Heart left ventricle (tissue), 16 donors: ENCODE measurements at regions not wholly inside any gene's neighbourhood (a gene's known extent, or its start where the extent isn't known, plus 50 kb on each side); places are given as distances from the start of the nearest gene placed in this dataset.

Experiments
- ATAC-seq, 4 donors: fragments of 200-7000 bp; cut with Tn5 transposase; one replicate each; pipeline ENCODE4 v1.9.1; 2020 to 2022; ENCODE audit warnings: moderate library complexity in 4 of 4, mild to moderate bottlenecking in 3 of 4, moderate number of reproducible peaks in 1 of 4
- DNase-seq, 5 donors: peaks; one replicate each; pipeline ENCODE4 v3.0.0-alpha.2; 2020
- H3K27ac ChIP-seq, 12 donors: fragments of 200-600 bp; sonication (generic) in 4 of 12; one replicate each; pipeline versions ENCODE4 v1.5.0 to v1.8.0; 2016 to 2022; ENCODE audit warnings: mild to moderate bottlenecking in 2 of 12
- H3K27me3 ChIP-seq, 9 donors: fragments of 200-600 bp; sonication (generic) in 2 of 9; one replicate each; pipeline versions ENCODE4 v1.5.1 to v1.8.0; 2016 to 2022; ENCODE audit warnings: mild to moderate bottlenecking in 3 of 9
- H3K36me3 ChIP-seq, 9 donors: fragments of 200-600 bp; sonication (generic) in 2 of 9; one replicate each; pipeline versions ENCODE4 v1.5.0 to v1.8.0; 2018 to 2022; ENCODE audit warnings: mild to moderate bottlenecking in 2 of 9
- H3K4me1 ChIP-seq, 12 donors: fragments of 200-600 bp; sonication (generic) in 4 of 12; one replicate each; pipeline versions ENCODE4 v1.5.0 to v1.8.0; 2016 to 2022; ENCODE audit warnings: mild to moderate bottlenecking in 3 of 12
- H3K4me3 ChIP-seq, 12 donors: fragments of 200-600 bp; sonication (generic) in 4 of 12; one replicate each; pipeline versions ENCODE4 v1.5.0 to v1.8.0; 2017 to 2022; ENCODE audit warnings: mild to moderate bottlenecking in 9 of 12, moderate library complexity in 4 of 12
- H3K9me3 ChIP-seq, 12 donors: fragments of 200-600 bp; sonication (generic) in 4 of 12; one replicate each; pipeline versions ENCODE4 v1.5.0 to v1.8.0; 2016 to 2022; ENCODE audit warnings: mild to moderate bottlenecking in 1 of 12
- CTCF ChIP-seq, 12 donors: fragments of 200-600 bp; sonication (generic) in 4 of 12; IDR thresholded peaks; one replicate each; pipeline versions ENCODE4 v1.5.0 to v1.8.0; 2018 to 2022; ENCODE audit warnings: antibody characterized with exemption in 12 of 12, mild to moderate bottlenecking in 5 of 12
- POLR2A ChIP-seq, 2 donors: fragments of 450-650 bp; IDR thresholded peaks; one replicate each; pipeline ENCODE4 v1.6.1; 2017; ENCODE audit warnings: antibody characterized with exemption in 2 of 2, mild to moderate bottlenecking in 2 of 2, moderate library complexity in 2 of 2
- WGBS, 4 donors: extraction: QIAGEN DNeasy Blood & Tissue Kit in 2 of 4; methylation state at CpG; one replicate each; pipeline versions ENCODE4 v1.1.5 to v1.1.7; 2013 to 2018; 5-methylcytosine and 5-hydroxymethylcytosine counted together
- intact Hi-C, 10 donors: fragments of 100-400 bp; cut with DNase I; formaldehyde crosslinking; loops; one replicate each; pipeline versions ENCODE4 v1.11.1 to v1.14.2; 2022
- donor health status: ischemic (EF 13 %, LVEDD 7.1; RV severe dilation, severe dysfunction).
- donor health status: healthy with polysubstance abuse.
- donor health status: DM: no; HTN: yes; CAD: no.
- donor health status: DM: no; HTN: no; CAD: no.
- donor health status: ischemic (EF 25% LVEDD 6.9; RV normal size, moderate dysfunction).
- donor health status: ischemic (EF 25% LVEDD 5.7; RV mildly dilated, moderate dysfunction).
- donor health status: healthy.
- donor health status: DM: yes; HTN: yes; CAD: no.
- donor health status: ischemic (EF 35%, LVEDD 5.7; RV mildly dilated, moderate dysfunction).
- donor health status: nonischemic (EF 11% LVEDD 7.7; RV severe dilation, severe dysfunction).
- donor health status: DM: yes; HTN: yes; CAD: no.
- donor health status: PGD.
- donor health status: ischemic (EF 29% LVEDD 5.4; RV normal size, mild dysfunction).
- donor health status: nonischemic (EF 23%, LVEDD 6.1; RV moderate dilation, normal function).

GRCh38 chr9:78826527-78826926 lies 529.6 kb downstream of the PSAT1 start:
- TF ChIP-seq POLR2A (IDR thresholded peaks at IDR 0.05) (no peak), CTCF (IDR thresholded peaks at IDR 0.05) (no peak)
- no peaks in the 10 kb centered on the region for H3K36me3 ChIP-seq
- WGBS, 4 donors, result 72 to 79% (median 77%) methylated on average over 3 of the region's 3 CpGs
- intact Hi-C loops, result no loop called here
- ATAC-seq (no peak), DNase-seq (no peak)
- no peaks in the 10 kb centered on the region for H3K4me1 ChIP-seq
- H3K9me3 ChIP-seq, result no peaks in the 10 kb centered on the region
- H3K27me3 ChIP-seq, result no peaks in the 10 kb centered on the region
- H3K4me3 ChIP-seq, result no peak overlapping the region
- H3K27ac ChIP-seq, result no peak overlapping the region

GRCh38 chr9:78828521-78828920 lies 531.6 kb downstream of the PSAT1 start:
- no peaks in the 10 kb centered on the region for H3K36me3 ChIP-seq
- H3K4me1 ChIP-seq, result no peaks in the 10 kb centered on the region
- TF ChIP-seq POLR2A (IDR thresholded peaks at IDR 0.05), result no peak
- no peak for TF ChIP-seq CTCF (IDR thresholded peaks at IDR 0.05)
- DNase-seq (no peak), ATAC-seq (no peak)
- intact Hi-C loops, result no loop called here
- no peak overlapping the region for H3K27ac ChIP-seq
- H3K4me3 ChIP-seq, result no peak overlapping the region
- H3K27me3 ChIP-seq, result no peaks in the 10 kb centered on the region
- WGBS, 4 donors, result 78 to 87% (median 80%) methylated on average over 6 of the region's 6 CpGs
- H3K9me3 ChIP-seq, result no peaks in the 10 kb centered on the region

GRCh38 chr9:78830301-78830700 lies 533.4 kb downstream of the PSAT1 start:
- TF ChIP-seq POLR2A (IDR thresholded peaks at IDR 0.05) (no peak), CTCF (IDR thresholded peaks at IDR 0.05) (no peak)
- intact Hi-C loops, result no loop called here
- DNase-seq, result no peak
- Histone ChIP-seq H3K9me3 (no peaks in the 10 kb centered on the region), H3K27me3 (no peaks in the 10 kb centered on the region), H3K36me3 (no peaks in the 10 kb centered on the region), H3K27ac (no peak overlapping the region), H3K4me1 (no peaks in the 10 kb centered on the region), H3K4me3 (no peak overlapping the region)
- 80 to 93% (median 84%) methylated on average over 1 of the region's 1 CpG for WGBS, 4 donors
- no peak for ATAC-seq

- no peaks in the 10 kb centered on the region for H3K9me3 ChIP-seq
- 0 to 26% (median 16%) methylated on average over 1 of the region's 1 CpG for WGBS, 4 donors
- H3K4me1 ChIP-seq, result no peaks in the 10 kb centered on the region
- H3K4me3 ChIP-seq, result no peak overlapping the region
- H3K27ac ChIP-seq, result no peak overlapping the region
- H3K27me3 ChIP-seq, result no peaks in the 10 kb centered on the region
- TF ChIP-seq POLR2A (IDR thresholded peaks at IDR 0.05), result no peak
- TF ChIP-seq CTCF (IDR thresholded peaks at IDR 0.05), result no peak
- intact Hi-C loops, result no loop called here
- DNase-seq (no peak), ATAC-seq (no peak)
- no peaks in the 10 kb centered on the region for H3K36me3 ChIP-seq
These were observed 534.8 kb downstream of the PSAT1 start for GRCh38 chr9:78831726-78832125.
